Head of caudate nucleus (tissue), 42 donors: ENCODE measurements at regions not wholly inside any gene's neighbourhood (a gene's known extent, or its start where the extent isn't known, plus 50 kb on each side); places are given as distances from the start of the nearest gene placed in this dataset.

ENCODE experiments used
- DNase-seq, 42 donors: peaks; one replicate each; pipeline versions ENCODE4 v3.0.0 to v3.0.0-alpha.2; 2020 to 2021; ENCODE audit warnings: mixed read lengths in 7 of 42
- intact Hi-C: fragments of 100-400 bp; cut with DNase I; formaldehyde crosslinking; loops from one replicate; pipeline ENCODE4 v1.15.0; 2022

- intact Hi-C loops, result no loop called here
- no peak for DNase-seq
These were observed 101.9 kb downstream of the MACIR start for GRCh38 chr5:103360475-103360874.

DNA sequence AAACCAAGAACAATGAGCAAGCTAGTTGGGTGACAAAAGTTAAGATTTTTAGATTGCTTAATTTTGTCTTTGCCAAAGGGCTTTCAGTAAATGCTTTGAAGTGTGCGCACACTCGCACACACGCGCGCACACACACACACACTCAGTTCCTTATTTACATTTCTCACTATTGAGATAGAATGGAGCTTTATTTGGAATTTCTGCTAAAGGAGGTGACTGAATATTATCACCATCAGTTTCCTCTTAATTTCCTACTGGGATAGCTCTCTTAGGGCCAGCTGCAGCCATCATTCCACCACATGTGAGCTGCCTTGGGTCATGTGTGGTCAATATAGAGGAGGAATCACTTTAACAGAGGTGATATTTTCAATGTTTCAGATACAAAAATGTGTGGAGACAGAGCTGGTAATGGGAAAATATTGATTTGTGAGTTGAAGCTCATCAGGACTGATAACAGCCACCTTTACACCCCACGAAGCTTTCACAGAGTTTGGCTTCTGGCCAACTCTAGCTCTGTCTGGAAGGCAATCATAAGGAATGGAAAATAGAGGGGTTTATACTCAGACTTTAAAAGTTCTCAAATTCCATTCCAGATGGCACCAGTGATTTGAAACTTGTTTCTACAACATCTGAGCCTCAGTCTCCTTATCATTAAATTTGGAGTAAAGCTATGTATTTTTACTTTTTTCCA is 99.9 kb downstream of the MACIR start:
- no peak for DNase-seq
- intact Hi-C loops, result no loop called here

DNA sequence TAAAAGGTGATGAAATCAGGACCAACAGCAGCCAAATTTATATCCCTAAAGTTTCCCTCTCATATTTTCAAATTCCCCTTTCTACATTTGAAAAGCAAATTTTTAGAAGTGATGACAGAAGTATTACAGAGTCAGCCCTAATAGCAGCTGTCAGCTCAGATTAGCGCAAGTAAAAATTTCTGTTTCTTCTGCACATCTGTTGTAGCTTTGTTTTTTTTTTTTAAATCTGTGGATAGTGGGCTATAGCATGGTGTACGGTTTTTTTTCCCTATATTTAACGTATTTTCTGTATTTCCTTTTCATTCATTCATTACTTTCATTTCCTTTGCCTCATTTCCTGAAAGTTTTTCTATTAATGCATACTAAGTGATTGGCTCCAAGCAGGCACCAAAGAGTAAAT is 99.1 kb downstream of the MACIR start:
- intact Hi-C loops, result no loop called here

DNA sequence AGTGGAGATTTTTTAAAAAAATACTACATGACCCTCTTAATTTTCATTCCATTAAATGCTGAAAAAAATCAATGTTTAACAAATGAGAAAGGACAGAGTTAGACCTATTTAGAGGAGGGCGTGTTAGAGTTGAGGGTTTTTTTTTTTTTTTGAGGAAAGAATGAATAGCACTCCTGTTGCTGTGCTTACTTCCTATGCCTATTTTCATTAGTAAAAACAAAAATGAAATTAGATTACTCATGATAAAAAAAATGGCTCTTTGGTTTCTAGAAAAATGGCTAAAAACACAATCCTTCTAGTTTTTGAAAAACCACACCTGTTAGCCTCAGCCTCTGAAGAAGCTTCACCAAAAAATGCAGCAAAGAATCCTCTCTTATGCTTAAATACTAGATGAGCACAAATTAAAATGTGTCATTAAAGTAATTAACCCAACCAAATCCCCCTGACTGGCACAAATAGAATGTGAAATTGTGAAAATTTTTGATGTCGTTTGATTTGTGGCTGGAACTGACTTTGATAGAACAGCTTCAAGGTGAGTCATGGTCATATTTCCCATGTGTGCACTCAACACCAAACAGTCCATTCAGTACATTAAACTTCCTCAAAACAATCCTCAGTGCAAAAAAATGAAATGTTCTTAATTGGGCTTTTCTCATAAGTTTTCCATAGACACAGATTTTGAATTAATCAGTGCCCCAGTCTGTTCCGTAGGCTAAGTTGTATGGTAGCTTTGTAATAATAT is 98.0 kb downstream of the MACIR start:
- intact Hi-C loops, result no loop called here
- no peak for DNase-seq

More for the DNA sequence above, 99.1 kb downstream of the MACIR start:
- DNase-seq, result no peak

- DNase-seq, result no peak
- intact Hi-C loops, result no loop called here
These were observed 97.0 kb downstream of the MACIR start for GRCh38 chr5:103355579-103355978.

DNA sequence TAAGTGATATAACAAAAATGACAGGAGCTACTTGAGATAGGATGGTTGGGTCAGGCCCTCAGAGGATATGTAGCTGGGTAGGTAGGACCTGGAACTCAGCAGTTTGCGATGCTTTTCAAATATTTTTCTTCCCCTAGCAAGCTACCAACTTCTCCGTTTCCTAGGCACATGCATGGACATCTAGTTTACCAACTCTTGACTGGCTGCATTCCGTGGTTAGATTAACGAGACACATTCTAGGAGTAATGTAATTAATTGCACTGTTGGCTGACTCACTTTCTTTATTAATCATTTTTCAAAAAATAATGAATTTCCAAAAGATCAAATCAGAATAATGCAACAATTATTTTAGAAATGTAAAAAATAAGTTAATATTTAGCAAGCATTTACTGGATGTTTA is 95.9 kb downstream of the MACIR start:
- intact Hi-C loops, result no loop called here
- no peak for DNase-seq

DNA sequence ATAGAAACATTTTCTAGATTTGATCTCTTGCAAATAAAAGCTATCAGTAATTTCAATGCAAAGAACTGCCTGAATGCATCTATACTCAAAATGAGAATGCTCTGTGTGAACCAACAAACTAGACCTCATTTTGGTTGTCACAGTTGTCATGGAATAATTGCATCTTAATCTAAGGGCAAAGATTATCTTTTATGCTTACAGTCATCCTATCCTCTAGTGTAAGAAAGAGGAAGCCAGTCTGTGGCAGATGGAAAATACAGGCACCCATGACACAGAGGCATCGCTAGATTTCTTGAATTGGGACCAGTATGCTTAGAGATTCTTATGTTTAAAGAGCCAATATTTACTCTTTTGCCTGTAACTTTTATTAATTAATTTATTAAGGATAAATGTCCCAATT is 95.0 kb downstream of the MACIR start:
- intact Hi-C loops, result no loop called here
- no peak for DNase-seq

DNA sequence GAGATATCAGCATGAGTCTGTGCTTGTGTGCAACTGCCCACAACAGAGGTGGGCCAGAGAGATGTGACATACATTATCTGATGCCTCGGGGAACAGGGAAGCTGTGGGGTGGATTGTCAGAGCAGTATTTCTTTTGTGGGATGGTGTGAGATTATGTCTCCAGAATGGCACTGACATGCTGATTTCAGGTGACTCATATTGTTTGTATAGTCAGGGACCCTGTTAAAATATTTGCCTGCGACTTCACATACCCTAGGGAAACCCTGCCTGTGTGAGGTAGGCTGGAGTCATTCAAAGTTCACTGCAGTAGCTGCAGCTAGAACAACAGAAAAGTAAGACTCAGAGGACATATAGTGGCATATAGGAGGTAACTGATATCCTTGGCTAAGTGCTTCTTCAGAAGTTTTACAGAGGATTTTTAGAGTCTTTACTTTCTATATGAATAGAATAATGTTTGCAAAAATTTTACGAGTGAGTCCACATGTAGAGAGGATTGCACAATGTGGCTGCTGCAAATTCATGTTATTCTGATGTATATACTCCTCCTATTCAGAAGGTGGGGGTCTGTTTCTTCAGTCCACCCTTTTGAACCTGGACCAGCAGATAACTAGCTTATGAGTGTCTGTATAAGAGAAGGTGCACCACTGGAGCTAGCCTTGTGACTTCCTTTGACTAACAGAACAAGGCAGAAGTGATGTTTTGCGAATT is 89.3 kb downstream of the MACIR start:
- intact Hi-C loops, result no loop called here

GRCh38 chr5:103346162-103346748 is 87.7 kb downstream of the MACIR start:
- intact Hi-C loops, result no loop called here
- no peak for DNase-seq

More for the DNA sequence above, 89.3 kb downstream of the MACIR start:
- DNase-seq, result no peak

DNA sequence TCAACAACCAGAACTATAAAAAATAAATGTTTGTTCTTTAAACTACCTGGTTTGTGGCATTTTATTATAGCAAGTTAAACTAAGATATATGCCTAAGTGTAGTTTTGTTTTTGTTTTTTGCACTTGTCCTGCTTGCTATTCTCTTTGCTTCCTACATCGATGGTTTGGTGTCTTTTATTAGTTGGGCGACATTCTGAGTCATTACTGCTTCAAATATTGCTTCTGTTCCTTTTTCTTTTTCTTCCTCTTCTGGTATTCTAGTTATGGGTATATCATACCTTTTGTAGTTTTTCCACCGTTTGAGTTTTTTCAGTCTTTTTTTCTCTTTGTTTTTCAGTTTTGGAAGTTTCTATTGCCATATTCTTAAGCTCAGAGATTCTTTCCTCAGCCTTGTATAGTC is 86.9 kb downstream of the MACIR start:
- intact Hi-C loops, result no loop called here
- DNase-seq, result no peak

DNA sequence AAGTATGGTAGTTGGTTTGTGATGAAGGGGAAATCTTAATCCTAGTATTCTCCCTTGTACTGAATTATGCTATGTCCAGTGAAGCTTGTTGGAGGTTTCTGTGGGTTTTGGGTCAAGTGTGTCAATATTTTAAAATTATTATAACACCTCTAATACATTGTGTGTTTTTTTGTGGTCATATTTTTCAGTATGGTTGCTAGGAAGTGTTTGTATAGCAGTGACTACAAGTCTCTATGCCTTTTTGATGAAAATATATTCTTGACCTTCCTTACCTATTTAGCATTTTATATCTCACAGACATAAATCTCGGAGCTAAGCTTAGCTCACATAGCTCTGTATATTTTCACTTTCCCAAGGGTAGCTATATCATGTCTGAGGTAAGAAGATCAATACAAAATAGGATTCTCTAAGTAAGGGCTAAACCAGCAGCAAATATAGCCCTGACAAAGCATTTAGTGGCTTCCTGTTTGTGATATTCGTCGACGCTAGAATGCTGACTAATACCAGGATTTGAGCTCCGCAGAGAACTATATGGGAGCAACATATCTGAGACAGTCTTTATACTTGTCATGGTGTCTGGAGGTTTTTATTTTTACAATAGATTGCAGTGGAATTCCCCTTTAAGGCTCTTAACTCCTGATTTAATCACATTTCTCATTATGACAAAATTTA is 82.3 kb downstream of the MACIR start:
- DNase-seq, result no peak
- intact Hi-C loops, result no loop called here

GRCh38 chr5:103340132-103340531 is 81.6 kb downstream of the MACIR start:
- intact Hi-C loops, result no loop called here
- DNase-seq, result no peak

GRCh38 chr5:103336941-103337340 is 78.4 kb downstream of the MACIR start:
- intact Hi-C loops, result no loop called here
- no peak for DNase-seq

DNA sequence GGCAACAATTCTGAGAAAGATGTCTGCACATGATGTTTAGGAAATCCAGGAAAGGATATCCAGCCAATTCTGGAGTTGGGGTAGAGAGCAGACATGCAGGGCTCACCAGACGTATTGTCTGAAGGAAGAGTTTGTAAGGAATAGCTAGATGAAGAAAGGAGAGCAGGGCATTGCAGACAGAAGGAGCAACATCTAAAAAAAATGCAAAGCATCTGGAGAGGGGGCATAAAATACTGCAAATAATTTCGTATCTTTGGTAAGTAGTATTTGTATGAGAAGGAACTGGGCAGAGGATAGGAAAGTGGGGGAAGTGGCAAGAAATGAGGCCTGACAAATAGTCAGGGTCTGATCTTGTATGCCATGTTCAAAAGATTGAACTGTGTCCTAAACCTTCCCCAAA is 74.8 kb downstream of the MACIR start:
- intact Hi-C loops, result no loop called here

GRCh38 chr5:103330875-103331274 is 72.3 kb downstream of the MACIR start:
- intact Hi-C loops, result no loop called here

More for the DNA sequence above, 74.8 kb downstream of the MACIR start:
- no peak for DNase-seq

More at GRCh38 chr5:103330875-103331274, 72.3 kb downstream of the MACIR start:
- DNase-seq, result no peak
